Activated T-cell treated with anti-CD3 and anti-CD28 coated beads, Interleukin-2, amount 50 U/mL, for 48 hours (primary cell): ENCODE measurements at regions not wholly inside any gene's neighbourhood (a gene's known extent, or its start where the extent isn't known, plus 50 kb on each side); places are given as distances from the start of the nearest gene placed in this dataset.

Experiments
- DNase-seq, 2 experiments: peaks; one replicate each; pipeline ENCODE4 v3.0.0-alpha.2; 2020

- DNase-seq, result no peak
Observed at GRCh38 chr11:92720385-92720784, 249.1 kb upstream of the MTNR1B start.

GRCh38 chr11:92725352-92725751, 244.1 kb upstream of the MTNR1B start:
- no peak for DNase-seq

GRCh38 chr11:92727123-92727522, 242.3 kb upstream of the MTNR1B start:
- no peak for DNase-seq

GRCh38 chr11:92727769-92728168, 241.7 kb upstream of the MTNR1B start:
- no peak for DNase-seq

- no peak for DNase-seq
Observed at GRCh38 chr11:92728628-92729027, 240.8 kb upstream of the MTNR1B start.

- no peak for DNase-seq
Observed at GRCh38 chr11:92735039-92735438, 234.4 kb upstream of the MTNR1B start.

GRCh38 chr11:92738276-92738675, 231.2 kb upstream of the MTNR1B start:
- no peak for DNase-seq

- DNase-seq, result no peak
Observed at GRCh38 chr11:92739041-92739440, 230.4 kb upstream of the MTNR1B start.

GRCh38 chr11:92739491-92739890, 230.0 kb upstream of the MTNR1B start:
- no peak for DNase-seq

GRCh38 chr11:92740276-92740675, 229.2 kb upstream of the MTNR1B start:
- no peak for DNase-seq

GRCh38 chr11:92744929-92745585, 224.4 kb upstream of the MTNR1B start:
- no peak for DNase-seq

- DNase-seq, result no peak
Observed at GRCh38 chr11:92750794-92751193, 218.7 kb upstream of the MTNR1B start.

- DNase-seq, result no peak
Observed at GRCh38 chr11:92751594-92751993, 217.9 kb upstream of the MTNR1B start.

GRCh38 chr11:92752122-92752521, 217.3 kb upstream of the MTNR1B start:
- DNase-seq, result no peak

GRCh38 chr11:92753161-92753560, 216.3 kb upstream of the MTNR1B start:
- no peak for DNase-seq

- no peak for DNase-seq
Observed at GRCh38 chr11:92758241-92758780, 211.1 kb upstream of the MTNR1B start.

- no peak for DNase-seq
Observed at GRCh38 chr11:92759571-92760214, 209.8 kb upstream of the MTNR1B start.

- DNase-seq, result no peak
Observed at GRCh38 chr11:92762121-92762540, 207.3 kb upstream of the MTNR1B start.

- no peak for DNase-seq
Observed at GRCh38 chr11:92763336-92763735, 206.1 kb upstream of the MTNR1B start.

- no peak for DNase-seq
Observed at GRCh38 chr11:92764128-92764527, 205.3 kb upstream of the MTNR1B start.

- DNase-seq, result no peak
Observed at GRCh38 chr11:92765082-92765840, 204.2 kb upstream of the MTNR1B start.

GRCh38 chr11:92765965-92766371, 203.5 kb upstream of the MTNR1B start:
- no peak for DNase-seq

- no peak for DNase-seq
Observed at GRCh38 chr11:92766698-92767097, 202.8 kb upstream of the MTNR1B start.

GRCh38 chr11:92767416-92767815, 202.0 kb upstream of the MTNR1B start:
- DNase-seq, result no peak
